K562 (cell line): ENCODE measurements at regions not wholly inside any gene's neighbourhood (a gene's known extent, or its start where the extent isn't known, plus 50 kb on each side); places are given as distances from the start of the nearest gene placed in this dataset.

Experiments
- ATAC-seq: fragments of 200-7000 bp; cut with Tn5 transposase; 3 replicates; pipeline ENCODE4 v1.9.1; 2020; ENCODE audit warnings: moderate library complexity
- BruUV-seq: library from RNA; stranded (reverse); fragments of 400-500 nt; replicated peaks from 2 replicates; lab custom pipeline; 2021; lab: Mats Ljungman, UMichigan
- CTCF ChIA-PET: fragments of 300-600 bp; formaldehyde crosslinking; extraction: SDS; loops from one replicate; lab custom pipeline; 2021; ENCODE audit warnings: low intra/inter-chr PET ratio; lab: Yijun Ruan, JAX
- POLR2A ChIA-PET: fragments of 300-600, 350-650 bp; sonication (Branson Sonifier 250); formaldehyde crosslinking; extraction: SDS; loops from one replicate; lab custom pipeline; 2021; ENCODE audit warnings: antibody characterized with exemption, inconsistent platforms; lab: Yijun Ruan, JAX
- DNase-seq, 4 experiments: peaks; one replicate each; pipeline versions ENCODE4 v3.0.0 to v3.0.0-alpha.2; 2011 to 2018; ENCODE audit warnings: low spot score in 3 of 4, mixed read lengths in 3 of 4; ENCODE audit errors: extremely low read depth in 1 of 4
- FAIRE-seq: peaks from 2 replicates; lab custom pipeline; 2011; peaks lifted over from hg19 to GRCh38; lab: Jason Lieb, UNC
- H2AFZ ChIP-seq: 2 replicates; pipeline ENCODE4 v1.6.0; 2011; ENCODE audit warnings: low read depth, low read length, control low read depth, inconsistent platforms
- H3K27ac ChIP-seq: fragments of 200-600 bp; 3 replicates; pipeline ENCODE4 v1.8.0; 2011; ENCODE audit warnings: low read depth, mild to moderate bottlenecking, control low read depth, inconsistent platforms, low read length, moderate library complexity, mixed read lengths; ENCODE audit errors: extremely low read depth
- H3K27me3 ChIP-seq, 2 experiments: fragments of 300-600 bp in 1 of 2; 2 replicates in 1 of 2; 3 replicates in 1 of 2; pipeline versions ENCODE4 v1.6.0 to v1.8.0; 2011; ENCODE audit warnings: inconsistent platforms in 2 of 2, low read length in 2 of 2, mild to moderate bottlenecking in 1 of 2, mixed read lengths in 1 of 2, moderate library complexity in 1 of 2; ENCODE audit not compliant: control insufficient read depth in 2 of 2, insufficient read depth in 2 of 2
- H3K36me3 ChIP-seq: fragments of 300-600 bp; 3 replicates; pipeline ENCODE4 v1.8.0; 2011; ENCODE audit warnings: mild to moderate bottlenecking, low read length, inconsistent platforms; ENCODE audit not compliant: control insufficient read depth, insufficient read depth
- H3K4me1 ChIP-seq, 2 experiments: fragments of 200-600 bp in 1 of 2; replicated peaks in 1 of 2; 2 replicates in 1 of 2; 3 replicates in 1 of 2; pipeline versions ENCODE4 v1.5.1 to v1.8.0; 2011; ENCODE audit warnings: inconsistent platforms in 2 of 2, low read length in 2 of 2, mild to moderate bottlenecking in 1 of 2, mixed read lengths in 1 of 2, moderate library complexity in 1 of 2; ENCODE audit not compliant: control insufficient read depth in 2 of 2, insufficient read depth in 2 of 2
- H3K4me2 ChIP-seq: 2 replicates; pipeline ENCODE4 v1.6.1; 2011; ENCODE audit warnings: low read length, control low read depth, inconsistent platforms, mixed read lengths; ENCODE audit not compliant: insufficient read depth
- H3K4me3 ChIP-seq: fragments of 200-600 bp; sonication (generic), shearing (Covaris generic); 2 replicates; pipeline ENCODE4 v1.5.1; 2016; ENCODE audit warnings: control low read depth, inconsistent platforms
- H3K79me2 ChIP-seq: fragments of 200-600 bp; 3 replicates; pipeline ENCODE4 v1.8.0; 2011; ENCODE audit warnings: low read length, inconsistent platforms; ENCODE audit not compliant: control insufficient read depth, insufficient read depth
- H3K9ac ChIP-seq, 2 experiments: 2 replicates each; pipeline versions ENCODE4 v1.6.0 to v1.6.1; 2011; ENCODE audit warnings: low read depth in 2 of 2, low read length in 2 of 2, control low read depth in 1 of 2, inconsistent platforms in 1 of 2, mild to moderate bottlenecking in 1 of 2, mixed read lengths in 1 of 2; ENCODE audit not compliant: insufficient read depth in 1 of 2
- H3K9me1 ChIP-seq: one replicate; pipeline ENCODE4 v1.6.0; 2011; ENCODE audit warnings: inconsistent platforms, mild to moderate bottlenecking, low read length, moderate library complexity; ENCODE audit not compliant: control insufficient read depth, insufficient read depth
- H3K9me3 ChIP-seq: replicated peaks from 2 replicates; pipeline ENCODE4 v1.5.1; 2011; ENCODE audit warnings: low read depth, low read length, inconsistent platforms; ENCODE audit not compliant: control insufficient read depth, insufficient read depth
- H4K20me1 ChIP-seq: replicated peaks from 2 replicates; pipeline ENCODE4 v1.6.1; 2011; ENCODE audit warnings: low read length, inconsistent platforms, mixed read lengths; ENCODE audit not compliant: control insufficient read depth, insufficient read depth
- ELF2 ChIP-seq: fragments of 250-450 bp; sonication (Bioruptor Pico); IDR thresholded peaks from 2 replicates; pipeline ENCODE4 v1.5.0; 2021; ENCODE audit warnings: mild to moderate bottlenecking
- MBD1 ChIP-seq: fragments of 250-450 bp; sonication (Bioruptor Pico); IDR thresholded peaks from 2 replicates; pipeline ENCODE4 v1.8.0; 2022; ENCODE audit warnings: inconsistent platforms
- OTX1 ChIP-seq: fragments of 450-650 bp; formaldehyde crosslinking; IDR thresholded peaks from 2 replicates; pipeline ENCODE4 v1.4.0; 2022; ENCODE audit warnings: mild to moderate bottlenecking
- WHSC1 ChIP-seq: IDR thresholded peaks from one replicate; pipeline ENCODE4 v1.6.1; 2012; ENCODE audit warnings: low read length, control low read depth, inconsistent platforms
- ZKSCAN3 ChIP-seq: fragments of 250-450 bp; sonication (Bioruptor Pico); IDR thresholded peaks from 2 replicates; pipeline ENCODE4 v1.4.0; 2020
- ZNF143 ChIP-seq: sonication (generic); formaldehyde crosslinking; IDR thresholded peaks from 2 replicates; pipeline ENCODE4 v1.9.0; 2022; ENCODE audit warnings: mild to moderate bottlenecking, missing genetic modification reagents
- in situ Hi-C: fragments of 300-500 bp; cut with MboI; formaldehyde crosslinking; loops from 4 replicates; pipeline ENCODE4 v1.15.0; 2018; ENCODE audit warnings: inconsistent platforms, mixed read lengths
- intact Hi-C: fragments of 100-400 bp; cut with micrococcal nuclease; formaldehyde crosslinking; loops from 2 replicates; pipeline ENCODE4 v1.14.2; 2022
- TF ChIP-seq, protein P1 (sequence below): fragments of 200-800 bp; sonication (Bioruptor generic); IDR thresholded peaks from 2 replicates; pipeline ENCODE4 v1.6.1; 2017; ENCODE audit warnings: missing genetic modification characterization, missing compliant biosample characterization

DNA sequence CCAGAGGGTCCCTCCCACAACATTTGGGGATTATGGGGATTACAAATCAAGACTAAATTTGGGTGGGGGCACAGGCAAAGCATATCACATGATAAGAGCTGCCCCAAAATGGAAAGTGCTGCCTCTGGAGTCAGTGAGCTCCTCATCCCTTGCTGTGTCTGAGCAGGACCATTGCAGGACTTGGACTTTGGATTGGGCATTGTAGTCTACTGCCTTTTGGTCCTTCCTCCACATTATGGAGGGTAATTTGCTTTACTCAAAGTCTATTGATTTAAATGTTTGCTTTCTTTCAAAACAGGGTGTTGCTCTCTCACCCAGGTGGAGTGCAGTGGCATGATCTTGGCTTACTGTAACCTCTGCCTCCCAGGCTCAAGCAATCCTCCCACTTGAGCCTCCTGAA lies 106.8 kb upstream of the LDAH start:
- FAIRE-seq, result no peak
- Histone ChIP-seq H3K9ac (no peak overlapping the region), H2AFZ (no peak overlapping the region), H3K4me2 (no peak overlapping the region), H3K27me3 (peaks cover 0 to 3% of the 10 kb centered on the region in 2 experiments; a peak in 1 of 5 replicates), H3K9me1 (no peaks in the 10 kb centered on the region), H3K27ac (no peak overlapping the region)
- in situ Hi-C loops, result loop anchor here (25.0 kb wide), 1 partner anchor 492 kb away; the partner anchor contains the start of gene RHOB
- TF ChIP-seq, protein P1, sequence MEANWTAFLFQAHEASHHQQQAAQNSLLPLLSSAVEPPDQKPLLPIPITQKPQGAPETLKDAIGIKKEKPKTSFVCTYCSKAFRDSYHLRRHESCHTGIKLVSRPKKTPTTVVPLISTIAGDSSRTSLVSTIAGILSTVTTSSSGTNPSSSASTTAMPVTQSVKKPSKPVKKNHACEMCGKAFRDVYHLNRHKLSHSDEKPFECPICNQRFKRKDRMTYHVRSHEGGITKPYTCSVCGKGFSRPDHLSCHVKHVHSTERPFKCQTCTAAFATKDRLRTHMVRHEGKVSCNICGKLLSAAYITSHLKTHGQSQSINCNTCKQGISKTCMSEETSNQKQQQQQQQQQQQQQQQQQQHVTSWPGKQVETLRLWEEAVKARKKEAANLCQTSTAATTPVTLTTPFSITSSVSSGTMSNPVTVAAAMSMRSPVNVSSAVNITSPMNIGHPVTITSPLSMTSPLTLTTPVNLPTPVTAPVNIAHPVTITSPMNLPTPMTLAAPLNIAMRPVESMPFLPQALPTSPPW (CRISPR knock-in tag), result no peak
- TF ChIP-seq WHSC1, result no peak
- no peak for TF ChIP-seq MBD1 (CRISPR knock-in tag)
- TF ChIP-seq ZKSCAN3 (CRISPR knock-in tag), result no peak
- no peak for TF ChIP-seq OTX1 (CRISPR knock-in tag)
- TF ChIP-seq ELF2 (CRISPR knock-in tag), result no peak
- no peak for TF ChIP-seq ZNF143 (CRISPR knock-in tag)
- TF ChIP-seq, all 486 proteins: peak for 0
- ChIA-PET CTCF (no interaction called here), POLR2A (no interaction called here)
- H3K36me3 ChIP-seq, result no peaks in the 10 kb centered on the region
- intact Hi-C loops, result no loop called here
- DNase-seq (no peak), ATAC-seq (no peak)
- no peaks in the 10 kb centered on the region for H3K4me1 ChIP-seq
- H3K9me3 ChIP-seq, result no peaks in the 10 kb centered on the region
- no peaks in the 10 kb centered on the region for H4K20me1 ChIP-seq
- no peak overlapping the region for H3K4me3 ChIP-seq
- no TSS peak for BruUV-seq
- no peaks in the 10 kb centered on the region for H3K79me2 ChIP-seq
